Left lung (tissue), 4 donors: ENCODE measurements at regions not wholly inside any gene's neighbourhood (a gene's known extent, or its start where the extent isn't known, plus 50 kb on each side); places are given as distances from the start of the nearest gene placed in this dataset.

ENCODE experiments used
- ATAC-seq: fragments of 200-7000 bp; cut with Tn5 transposase; one replicate; pipeline ENCODE4 v1.9.1; 2020; ENCODE audit warnings: moderate library complexity
- DNase-seq, 4 donors: peaks; one replicate each; pipeline ENCODE4 v3.0.0-alpha.2; 2013 to 2020
- H3K27ac ChIP-seq, 2 donors: fragments of 200-600 bp; sonication (generic) in 1 of 2; one replicate each; pipeline versions ENCODE4 v1.5.0 to v1.8.0; 2020 to 2021
- H3K27me3 ChIP-seq, 2 donors: fragments of 200-600 bp; sonication (generic) in 1 of 2; one replicate each; pipeline versions ENCODE4 v1.5.0 to v1.8.0; 2020 to 2021
- H3K36me3 ChIP-seq, 2 donors: fragments of 200-600 bp; sonication (generic) in 1 of 2; one replicate each; pipeline versions ENCODE4 v1.5.0 to v1.8.0; 2020 to 2021
- H3K4me1 ChIP-seq, 2 donors: fragments of 200-600 bp; one replicate each; pipeline ENCODE4 v1.8.0; 2021
- H3K4me3 ChIP-seq, 2 donors: fragments of 200-600 bp; sonication (generic) in 1 of 2; one replicate each; pipeline versions ENCODE4 v1.5.0 to v1.8.0; 2020 to 2021; ENCODE audit warnings: mild to moderate bottlenecking in 1 of 2
- H3K9me3 ChIP-seq, 2 donors: fragments of 200-600 bp; sonication (generic) in 1 of 2; one replicate each; pipeline versions ENCODE4 v1.5.0 to v1.8.0; 2020 to 2021
- intact Hi-C, 2 donors: fragments of 100-400 bp; cut with DNase I; formaldehyde crosslinking; loops; one replicate each; pipeline versions ENCODE4 v1.11.2 to v1.14.2; 2022
- TF ChIP-seq, protein P1 (sequence below), 2 donors: fragments of 200-600 bp; sonication (generic) in 1 of 2; IDR thresholded peaks; one replicate each; pipeline versions ENCODE4 v1.5.0 to v1.8.0; 2021; ENCODE audit warnings: antibody characterized with exemption in 2 of 2
- donor health status: DM: no; HTN: yes; CAD: no.
- donor health status: DM: no; HTN: no; CAD: no.

- no peak overlapping the region for H3K27ac ChIP-seq
Measured at GRCh38 chr2:36147670-36148390, 207.7 kb upstream of the CRIM1 start.

GRCh38 chr2:36146765-36147164 lies 208.8 kb upstream of the CRIM1 start:
- Histone ChIP-seq H3K27me3 (no peaks in the 10 kb centered on the region), H3K27ac (no peak overlapping the region), H3K36me3 (no peaks in the 10 kb centered on the region), H3K4me1 (no peaks in the 10 kb centered on the region), H3K9me3 (no peaks in the 10 kb centered on the region), H3K4me3 (no peak overlapping the region)
- no peak for ATAC-seq
- intact Hi-C loops, result no loop called here
- DNase-seq, result no peak
- TF ChIP-seq, protein P1, sequence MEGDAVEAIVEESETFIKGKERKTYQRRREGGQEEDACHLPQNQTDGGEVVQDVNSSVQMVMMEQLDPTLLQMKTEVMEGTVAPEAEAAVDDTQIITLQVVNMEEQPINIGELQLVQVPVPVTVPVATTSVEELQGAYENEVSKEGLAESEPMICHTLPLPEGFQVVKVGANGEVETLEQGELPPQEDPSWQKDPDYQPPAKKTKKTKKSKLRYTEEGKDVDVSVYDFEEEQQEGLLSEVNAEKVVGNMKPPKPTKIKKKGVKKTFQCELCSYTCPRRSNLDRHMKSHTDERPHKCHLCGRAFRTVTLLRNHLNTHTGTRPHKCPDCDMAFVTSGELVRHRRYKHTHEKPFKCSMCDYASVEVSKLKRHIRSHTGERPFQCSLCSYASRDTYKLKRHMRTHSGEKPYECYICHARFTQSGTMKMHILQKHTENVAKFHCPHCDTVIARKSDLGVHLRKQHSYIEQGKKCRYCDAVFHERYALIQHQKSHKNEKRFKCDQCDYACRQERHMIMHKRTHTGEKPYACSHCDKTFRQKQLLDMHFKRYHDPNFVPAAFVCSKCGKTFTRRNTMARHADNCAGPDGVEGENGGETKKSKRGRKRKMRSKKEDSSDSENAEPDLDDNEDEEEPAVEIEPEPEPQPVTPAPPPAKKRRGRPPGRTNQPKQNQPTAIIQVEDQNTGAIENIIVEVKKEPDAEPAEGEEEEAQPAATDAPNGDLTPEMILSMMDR (IDR thresholded peaks at IDR 0.05), result no peak

More at GRCh38 chr2:36147670-36148390, 207.7 kb upstream of the CRIM1 start:
- ATAC-seq (no peak), DNase-seq (no peak)
- Histone ChIP-seq H3K27me3 (no peaks in the 10 kb centered on the region), H3K36me3 (no peaks in the 10 kb centered on the region), H3K9me3 (no peaks in the 10 kb centered on the region), H3K4me1 (no peaks in the 10 kb centered on the region), H3K4me3 (no peak overlapping the region)
- TF ChIP-seq, protein P1 (IDR thresholded peaks at IDR 0.05), result no peak
- intact Hi-C loops, result no loop called here

DNA sequence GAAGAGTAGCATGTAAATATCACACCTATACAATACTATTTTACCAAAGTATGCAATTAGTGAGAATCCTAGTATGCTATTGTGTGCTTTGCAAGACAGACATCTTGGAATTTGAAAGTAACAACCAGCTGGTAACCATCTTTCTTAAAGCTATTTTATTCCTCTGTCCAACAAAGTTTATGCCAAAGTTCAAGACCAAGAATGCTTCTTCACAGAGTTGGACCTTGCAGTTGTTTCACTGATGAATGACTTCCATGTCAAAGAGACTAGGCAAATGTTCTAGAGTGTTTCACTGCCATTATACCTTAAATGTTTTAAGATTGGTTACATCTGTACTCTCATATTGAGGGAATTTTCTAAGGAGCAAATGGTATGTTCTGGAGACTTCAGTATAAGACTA lies 215.2 kb upstream of the CRIM1 start:
- TF ChIP-seq, protein P1 (IDR thresholded peaks at IDR 0.05), result no peak

DNA sequence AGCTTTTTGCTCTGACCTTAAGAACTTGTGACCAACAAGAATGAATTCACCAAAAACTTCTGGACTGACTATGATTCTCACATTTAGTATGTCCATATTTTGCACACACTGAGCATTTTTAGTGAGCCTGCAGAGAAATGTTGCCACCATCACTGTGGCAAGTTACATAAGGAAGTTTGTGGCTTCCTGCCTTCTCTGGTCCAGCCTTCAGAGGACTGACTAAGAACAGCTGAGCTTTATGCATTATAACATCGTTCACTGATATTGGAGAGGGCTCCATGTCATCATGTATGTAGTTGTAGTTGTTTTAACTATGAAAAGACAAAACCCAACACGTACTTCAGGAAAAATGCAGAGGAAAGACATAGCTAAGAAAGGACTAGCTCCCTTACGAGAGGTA lies 218.0 kb upstream of the CRIM1 start:
- H3K4me1 ChIP-seq, result no peaks in the 10 kb centered on the region
- H3K27me3 ChIP-seq, result no peaks in the 10 kb centered on the region
- intact Hi-C loops, result no loop called here
- DNase-seq (no peak), ATAC-seq (no peak)
- H3K27ac ChIP-seq, result no peak overlapping the region
- H3K4me3 ChIP-seq, result no peak overlapping the region
- TF ChIP-seq, protein P1 (IDR thresholded peaks at IDR 0.05), result no peak
- H3K9me3 ChIP-seq, result no peaks in the 10 kb centered on the region
- H3K36me3 ChIP-seq, result no peaks in the 10 kb centered on the region

More for the DNA sequence above, 215.2 kb upstream of the CRIM1 start:
- Histone ChIP-seq H3K27me3 (no peaks in the 10 kb centered on the region), H3K36me3 (no peaks in the 10 kb centered on the region), H3K4me3 (no peak overlapping the region), H3K27ac (no peak overlapping the region), H3K9me3 (no peaks in the 10 kb centered on the region), H3K4me1 (no peaks in the 10 kb centered on the region)
- peak in 1 of 4 donors; percentile 16 for DNase-seq
- ATAC-seq, result no peak
- intact Hi-C loops, result no loop called here

GRCh38 chr2:36134281-36134680 lies 221.3 kb upstream of the CRIM1 start:
- no peaks in the 10 kb centered on the region for H3K4me1 ChIP-seq
- TF ChIP-seq, protein P1 (IDR thresholded peaks at IDR 0.05), result no peak
- no peak overlapping the region for H3K4me3 ChIP-seq
- H3K27me3 ChIP-seq, result no peaks in the 10 kb centered on the region
- intact Hi-C loops, result no loop called here
- H3K36me3 ChIP-seq, result no peaks in the 10 kb centered on the region
- no peak for ATAC-seq
- DNase-seq, result no peak
- H3K9me3 ChIP-seq, result no peaks in the 10 kb centered on the region
- no peak overlapping the region for H3K27ac ChIP-seq
